HepG2 (cell line): ENCODE measurements at regions not wholly inside any gene's neighbourhood (a gene's known extent, or its start where the extent isn't known, plus 50 kb on each side); places are given as distances from the start of the nearest gene placed in this dataset.

Experiments
- AGO2 ChIP-seq: fragments of 200-400 bp; formaldehyde crosslinking; optimal IDR thresholded peaks from 2 replicates; pipeline ENCODE3; 2017; ENCODE audit warnings: mild to moderate bottlenecking, low read depth, low read length, moderate library complexity
- E2F1 ChIP-seq: sonication (generic); formaldehyde crosslinking; IDR thresholded peaks from 2 replicates; pipeline ENCODE4 v1.5.0; 2020; ENCODE audit warnings: missing genetic modification reagents
- E2F5 ChIP-seq: sonication (generic); formaldehyde crosslinking; conservative IDR thresholded peaks from 2 replicates; pipeline ENCODE4 v1.4.0; 2020; ENCODE audit warnings: missing genetic modification reagents
- FOXK2 ChIP-seq: fragments of 450-650 bp; IDR thresholded peaks from 2 replicates; pipeline ENCODE4 v1.6.1; 2016
- HDAC6 ChIP-seq: fragments of 200-600 bp; sonication (generic); IDR thresholded peaks from 2 replicates; pipeline ENCODE4 v1.7.0; 2017; ENCODE audit warnings: mild to moderate bottlenecking, antibody characterized with exemption, low read length, low read depth
- HOXA3 ChIP-seq: sonication (generic); formaldehyde crosslinking; IDR thresholded peaks from 2 replicates; pipeline ENCODE4 v1.5.0; 2020; ENCODE audit warnings: missing genetic modification reagents
- HOXD1 ChIP-seq: sonication (generic); formaldehyde crosslinking; IDR thresholded peaks from 2 replicates; pipeline ENCODE4 v1.5.0; 2020; ENCODE audit warnings: missing genetic modification reagents
- MAX ChIP-seq: IDR thresholded peaks from 2 replicates; pipeline ENCODE4 v1.6.1; 2012; ENCODE audit warnings: inconsistent platforms
- MXD4 ChIP-seq: IDR thresholded peaks from 2 replicates; pipeline ENCODE4 v1.6.1; 2016; ENCODE audit warnings: mild to moderate bottlenecking, missing biosample characterization, missing genetic modification reagents
- NR2F2 ChIP-seq: IDR thresholded peaks from 2 replicates; pipeline ENCODE4 v1.6.1; 2012; ENCODE audit warnings: low read depth, inconsistent platforms, borderline replicate concordance
- PAF1 ChIP-seq: IDR thresholded peaks from 2 replicates; pipeline ENCODE4 v1.6.1; 2016; ENCODE audit warnings: missing genetic modification reagents, missing compliant biosample characterization
- PLSCR1 ChIP-seq: sonication (generic); formaldehyde crosslinking; IDR thresholded peaks from 2 replicates; pipeline ENCODE4 v1.5.0; 2020; ENCODE audit warnings: missing genetic modification reagents, mild to moderate bottlenecking, borderline replicate concordance
- PRMT3 ChIP-seq: sonication (generic); formaldehyde crosslinking; IDR thresholded peaks from 2 replicates; pipeline ENCODE4 v1.8.1; 2022; ENCODE audit warnings: low read depth, mild to moderate bottlenecking, moderate library complexity, missing genetic modification reagents, borderline replicate concordance
- REL ChIP-seq: sonication (generic); formaldehyde crosslinking; conservative IDR thresholded peaks from 2 replicates; pipeline ENCODE4 v1.8.0; 2022; ENCODE audit warnings: mild to moderate bottlenecking, missing genetic modification reagents, moderate library complexity
- SOX5 ChIP-seq: IDR thresholded peaks from 2 replicates; pipeline ENCODE4 v1.6.1; 2016; ENCODE audit warnings: borderline replicate concordance
- SRY ChIP-seq: sonication (generic); formaldehyde crosslinking; IDR thresholded peaks from 2 replicates; pipeline ENCODE4 v1.8.0; 2022; ENCODE audit warnings: mild to moderate bottlenecking, missing genetic modification reagents
- THRA ChIP-seq: sonication (generic); formaldehyde crosslinking; IDR thresholded peaks from 2 replicates; pipeline ENCODE4 v1.4.0; 2020; ENCODE audit warnings: missing genetic modification reagents, borderline replicate concordance
- ZFP1 ChIP-seq: IDR thresholded peaks from 2 replicates; pipeline ENCODE4 v1.6.1; 2016
- ZFP82 ChIP-seq: sonication (generic); formaldehyde crosslinking; IDR thresholded peaks from 2 replicates; pipeline ENCODE4 v1.5.1; 2020; ENCODE audit warnings: mild to moderate bottlenecking, missing genetic modification reagents, borderline replicate concordance
- ZNF138 ChIP-seq: sonication (generic); formaldehyde crosslinking; IDR thresholded peaks from 2 replicates; pipeline ENCODE4 v1.5.0; 2020; ENCODE audit warnings: mild to moderate bottlenecking, low read depth, missing genetic modification reagents
- ZNF333 ChIP-seq: sonication (generic); formaldehyde crosslinking; IDR thresholded peaks from 2 replicates; pipeline ENCODE4 v1.4.0; 2020; ENCODE audit warnings: mild to moderate bottlenecking, missing genetic modification reagents, borderline replicate concordance
- ZNF350 ChIP-seq: sonication (generic); formaldehyde crosslinking; IDR thresholded peaks from 2 replicates; pipeline ENCODE4 v1.4.0; 2020; ENCODE audit warnings: mild to moderate bottlenecking, low read depth, missing genetic modification reagents, borderline replicate concordance
- ZNF362 ChIP-seq: sonication (generic); formaldehyde crosslinking; IDR thresholded peaks from 2 replicates; pipeline ENCODE4 v1.4.0; 2020; ENCODE audit warnings: missing genetic modification reagents, mild to moderate bottlenecking, borderline replicate concordance
- ZNF367 ChIP-seq: sonication (generic); formaldehyde crosslinking; IDR thresholded peaks from 2 replicates; pipeline ENCODE4 v1.4.0; 2020; ENCODE audit warnings: missing genetic modification reagents, borderline replicate concordance
- ZNF484 ChIP-seq: sonication (generic); formaldehyde crosslinking; IDR thresholded peaks from 2 replicates; pipeline ENCODE4 v1.5.1; 2020; ENCODE audit warnings: mild to moderate bottlenecking, low read depth, missing genetic modification reagents, borderline replicate concordance
- ZNF589 ChIP-seq: sonication (generic); formaldehyde crosslinking; conservative IDR thresholded peaks from 2 replicates; pipeline ENCODE4 v1.8.0; 2022; ENCODE audit warnings: mild to moderate bottlenecking, moderate library complexity, missing genetic modification reagents

GRCh38 chr2:179344280-179344964, 79.8 kb upstream of the SESTD1 start (continued):
- TF ChIP-seq HDAC6 (no peak), PRMT3 (CRISPR knock-in tag) (no peak), ZNF589 (CRISPR knock-in tag) (no peak), FOXK2 (0 out of 2 replicates have a peak, but pooled peaks have one; percentile 44), PAF1 (CRISPR knock-in tag) (no peak), PLSCR1 (CRISPR knock-in tag) (no peak), E2F1 (CRISPR knock-in tag) (no peak), SOX5 (CRISPR knock-in tag) (0 out of 2 replicates have a peak, but pooled peaks have one; percentile 25), THRA (CRISPR knock-in tag) (peak; percentile 97), ZNF367 (no peak), HOXD1 (0 out of 2 replicates have a peak, but pooled peaks have one; percentile 19), ZNF138 (CRISPR knock-in tag) (no peak), AGO2 (no peak), ZFP1 (no peak; the same call in 1 of the 2 replicates), HOXA3 (CRISPR knock-in tag) (peak; percentile 40; the same call in 1 of the 2 replicates), REL (CRISPR knock-in tag) (no peak), ZFP82 (CRISPR knock-in tag) (no peak), ZNF350 (no peak), ZNF362 (CRISPR knock-in tag) (peak; percentile 12; the same call in 1 of the 2 replicates), ZNF333 (CRISPR knock-in tag) (no peak), SRY (CRISPR knock-in tag) (no peak), NR2F2 (peak; percentile 46; the same call in 1 of the 2 replicates), E2F5 (CRISPR knock-in tag) (no peak), MAX (0 out of 2 replicates have a peak, but pooled peaks have one; percentile 17), MXD4 (CRISPR knock-in tag) (no peak), ZNF484 (CRISPR knock-in tag) (no peak)
